SK-N-MC (cell line): ENCODE measurements at regions not wholly inside any gene's neighbourhood (a gene's known extent, or its start where the extent isn't known, plus 50 kb on each side); places are given as distances from the start of the nearest gene placed in this dataset.

Experiments used
- EZH2 ChIP-seq: fragments of 200-600 bp; sonication (generic); IDR thresholded peaks from one replicate; pipeline ENCODE4 v1.6.1; 2017; ENCODE audit warnings: antibody characterized with exemption
- POLR2AphosphoS5 ChIP-seq: IDR thresholded peaks from 2 replicates; pipeline ENCODE4 v1.6.1; 2012; ENCODE audit warnings: mild to moderate bottlenecking, low read depth, low read length, borderline replicate concordance

GRCh38 chr6:134823710-134824034, 126.2 kb downstream of the ALDH8A1 start:
- TF ChIP-seq POLR2AphosphoS5 (no peak), EZH2 (no peak)
